PC-9 (cell line): ENCODE measurements at regions not wholly inside any gene's neighbourhood (a gene's known extent, or its start where the extent isn't known, plus 50 kb on each side); places are given as distances from the start of the nearest gene placed in this dataset.
A peak's percentile ranks its signal among the peaks of the same experiment; 100 is the strongest.

Experiments
- BruUV-seq: library from RNA; stranded (reverse); fragments of 400-500 nt; replicated peaks from 2 replicates; lab custom pipeline; 2021; lab: Mats Ljungman, UMichigan
- CTCF ChIA-PET: fragments of 300-600 bp; sonication (Branson Sonifier 250); formaldehyde crosslinking; loops from one replicate; lab custom pipeline; 2022; ENCODE audit warnings: antibody characterized with exemption; lab: Charles Lee
- POLR2A ChIA-PET: fragments of 300-600 bp; sonication (Branson Sonifier 250); formaldehyde crosslinking; loops from one replicate; lab custom pipeline; 2022; ENCODE audit warnings: antibody characterized with exemption; ENCODE audit not compliant: unreplicated experiment; lab: Charles Lee
- DNase-seq, 2 experiments: peaks; one replicate each; pipeline versions ENCODE4 v3.0.0 to v3.0.0-alpha.2; 2015 to 2022; ENCODE audit warnings: mixed read lengths in 1 of 2
- H2AFZ ChIP-seq: fragments of 200-600 bp; sonication (generic); 2 replicates; pipeline ENCODE4 v1.8.1; 2017; ENCODE audit warnings: antibody characterized with exemption
- H3F3A ChIP-seq: fragments of 200-600 bp; sonication (generic); 2 replicates; pipeline ENCODE4 v1.8.1; 2017; ENCODE audit warnings: antibody characterized with exemption, mild to moderate bottlenecking, low read depth; ENCODE audit not compliant: insufficient read depth
- H3K27ac ChIP-seq: fragments of 200-600 bp; sonication (generic); 2 replicates; pipeline ENCODE4 v1.6.1; 2016; ENCODE audit warnings: mixed run types
- H3K27me3 ChIP-seq: fragments of 200-600 bp; sonication (generic); 2 replicates; pipeline ENCODE4 v1.6.1; 2016; ENCODE audit warnings: low read depth, mixed run types; ENCODE audit not compliant: insufficient read depth
- H3K36me3 ChIP-seq: fragments of 200-600 bp; sonication (generic); 2 replicates; pipeline ENCODE4 v1.6.1; 2016; ENCODE audit warnings: low read depth, mixed run types
- H3K4me1 ChIP-seq: fragments of 200-600 bp; sonication (generic); replicated peaks from 2 replicates; pipeline ENCODE4 v1.6.1; 2016; ENCODE audit warnings: mixed run types; ENCODE audit not compliant: insufficient read depth
- H3K4me2 ChIP-seq: fragments of 200-600 bp; sonication (generic); 2 replicates; pipeline ENCODE4 v1.6.1; 2017; ENCODE audit warnings: mixed run types
- H3K4me3 ChIP-seq: fragments of 200-600 bp; sonication (generic); 2 replicates; pipeline ENCODE4 v1.6.1; 2016; ENCODE audit warnings: mixed run types
- H3K79me2 ChIP-seq: fragments of 200-600 bp; sonication (generic); 2 replicates; pipeline ENCODE4 v1.6.1; 2017; ENCODE audit warnings: low read depth, mixed run types
- H3K9me2 ChIP-seq: fragments of 200-600 bp; sonication (generic); 2 replicates; pipeline ENCODE4 v1.8.1; 2017; ENCODE audit warnings: mild to moderate bottlenecking; ENCODE audit not compliant: insufficient read depth
- H3K9me3 ChIP-seq: fragments of 200-600 bp; sonication (generic); 2 replicates; pipeline ENCODE4 v1.8.1; 2016; ENCODE audit warnings: low read depth; ENCODE audit not compliant: insufficient read depth
- H4K20me1 ChIP-seq: fragments of 200-600 bp; sonication (generic); 2 replicates; pipeline ENCODE4 v1.8.1; 2017; ENCODE audit not compliant: insufficient read depth
- CTCF ChIP-seq: fragments of 200-600 bp; sonication (generic); conservative IDR thresholded peaks from 2 replicates; pipeline ENCODE4 v1.6.1; 2017; ENCODE audit warnings: mixed run types, antibody characterized with exemption, mild to moderate bottlenecking, moderate library complexity
- EZH2 ChIP-seq: fragments of 200-600 bp; sonication (generic); IDR thresholded peaks from 2 replicates; pipeline ENCODE4 v1.8.0; 2017; ENCODE audit warnings: antibody characterized with exemption, low read depth
- intact Hi-C: fragments of 100-400 bp; cut with micrococcal nuclease; formaldehyde crosslinking; loops from one replicate; pipeline ENCODE4 v1.10.0; 2022; ENCODE audit not compliant: unreplicated experiment

GRCh38 chr6:21922086-21922485 is 328.5 kb downstream of the SOX4 start:
- no TSS peak for BruUV-seq
- no peak overlapping the region for H3K4me2 ChIP-seq
- no peaks in the 10 kb centered on the region for H3K9me2 ChIP-seq
- H3K4me3 ChIP-seq: no peak overlapping the region
- H3K4me1 ChIP-seq: peaks cover 21% of the 10 kb centered on the region
- intact Hi-C loops: loop anchor here (10.0 kb wide), 1 partner anchor 303 kb away; no protein-coding TSS in a partner anchor
- no peaks in the 10 kb centered on the region for H3K36me3 ChIP-seq
- no peaks in the 10 kb centered on the region for H4K20me1 ChIP-seq
- H3K27ac ChIP-seq: no peak overlapping the region
- no peak overlapping the region for H2AFZ ChIP-seq
- ChIA-PET POLR2A (no interaction called here), CTCF (no interaction called here)
- H3K27me3 ChIP-seq: no peaks in the 10 kb centered on the region
- TF ChIP-seq CTCF (no peak), EZH2 (no peak)
- H3K9me3 ChIP-seq: no peaks in the 10 kb centered on the region
- DNase-seq: no peak
- no peaks in the 10 kb centered on the region for H3K79me2 ChIP-seq
- no peaks in the 10 kb centered on the region for H3F3A ChIP-seq

- no peaks in the 10 kb centered on the region for H3K9me3 ChIP-seq
- no peaks in the 10 kb centered on the region for H4K20me1 ChIP-seq
- H2AFZ ChIP-seq: no peak overlapping the region
- no TSS peak for BruUV-seq
- CTCF ChIA-PET: no interaction called here
- DNase-seq: no peak
- no peaks in the 10 kb centered on the region for H3K79me2 ChIP-seq
- H3K27me3 ChIP-seq: no peaks in the 10 kb centered on the region
- no peaks in the 10 kb centered on the region for H3K36me3 ChIP-seq
- no peak for TF ChIP-seq CTCF
- no peak for TF ChIP-seq EZH2
- intact Hi-C loops: loop anchor here (10.0 kb wide), 1 partner anchor 301 kb away; no protein-coding TSS in a partner anchor
- H3K27ac ChIP-seq: no peak overlapping the region
- POLR2A ChIA-PET: no interaction called here
- no peak overlapping the region for H3K4me3 ChIP-seq
- peaks cover 25% of the 10 kb centered on the region for H3K4me1 ChIP-seq
- H3K9me2 ChIP-seq: no peaks in the 10 kb centered on the region
- no peak overlapping the region for H3K4me2 ChIP-seq
- H3F3A ChIP-seq: no peaks in the 10 kb centered on the region
Measured at GRCh38 chr6:21924002-21924401, 330.5 kb downstream of the SOX4 start.

- H3K4me1 ChIP-seq: peaks cover 19% of the 10 kb centered on the region
- no peaks in the 10 kb centered on the region for H3F3A ChIP-seq
- 0 out of 2 replicates have a peak overlapping the region, but pooled peaks have one; percentile 43 for H2AFZ ChIP-seq
- ChIA-PET CTCF (no interaction called here), POLR2A (no interaction called here)
- H3K79me2 ChIP-seq: no peaks in the 10 kb centered on the region
- no peak for TF ChIP-seq EZH2
- no peak for TF ChIP-seq CTCF
- H3K4me3 ChIP-seq: no peak overlapping the region
- no peak for DNase-seq
- H3K4me2 ChIP-seq: no peak overlapping the region
- H3K36me3 ChIP-seq: no peaks in the 10 kb centered on the region
- no peaks in the 10 kb centered on the region for H4K20me1 ChIP-seq
- no peak overlapping the region for H3K27ac ChIP-seq
- H3K9me2 ChIP-seq: no peaks in the 10 kb centered on the region
- H3K9me3 ChIP-seq: no peaks in the 10 kb centered on the region
- H3K27me3 ChIP-seq: no peaks in the 10 kb centered on the region
- intact Hi-C loops: loop anchor here (5.0 to 10.0 kb wide), 2 partner anchors 197 to 296 kb away; no protein-coding TSS in a partner anchor
- no TSS peak for BruUV-seq
Measured at GRCh38 chr6:21928827-21929226, 335.3 kb downstream of the SOX4 start.
